IMR-90 (cell line): ENCODE measurements at regions not wholly inside any gene's neighbourhood (a gene's known extent, or its start where the extent isn't known, plus 50 kb on each side); places are given as distances from the start of the nearest gene placed in this dataset.

Experiments
- ATAC-seq: fragments of 200-7000 bp; cut with Tn5 transposase; 2 replicates; pipeline ENCODE4 v1.9.1; 2020; ENCODE audit warnings: low read depth, mild to moderate bottlenecking, moderate library complexity
- BruUV-seq: library from RNA; stranded (reverse); fragments of 400-500 nt; replicated peaks from 2 replicates; lab custom pipeline; 2021; lab: Mats Ljungman, UMichigan
- CTCF ChIA-PET: fragments of 300-600 bp; formaldehyde crosslinking; extraction: SDS; loops from one replicate; lab custom pipeline; 2021; ENCODE audit warnings: antibody characterized with exemption; lab: Yijun Ruan, JAX
- POLR2A ChIA-PET: fragments of 300-600 bp; sonication (Branson Sonifier 250); formaldehyde crosslinking; loops from one replicate; lab custom pipeline; 2022; ENCODE audit warnings: antibody characterized with exemption; ENCODE audit not compliant: unreplicated experiment; lab: Charles Lee
- DNase-seq: peaks from one replicate; pipeline ENCODE4 v3.0.0; 2013
- H2AFZ ChIP-seq: replicated peaks from 2 replicates; pipeline ENCODE3; 2013; ENCODE audit warnings: low read length, mild to moderate bottlenecking; ENCODE audit not compliant: poor library complexity
- H2AK5ac ChIP-seq: 2 replicates; pipeline ENCODE4 v1.6.1; 2013; ENCODE audit warnings: low read depth, low read length, inconsistent platforms
- H2AK9ac ChIP-seq: replicated peaks from 2 replicates; pipeline ENCODE3; 2013; ENCODE audit warnings: mild to moderate bottlenecking, low read depth, low read length, moderate library complexity; ENCODE audit not compliant: poor library complexity
- H2BK120ac ChIP-seq: 2 replicates; pipeline ENCODE4 v1.6.1; 2013; ENCODE audit warnings: low read depth, low read length, inconsistent platforms
- H2BK15ac ChIP-seq: 3 replicates; pipeline ENCODE4 v1.6.1; 2013; ENCODE audit warnings: low read depth, low read length, inconsistent platforms
- H2BK20ac ChIP-seq: 2 replicates; pipeline ENCODE4 v1.6.1; 2013; ENCODE audit warnings: low read depth, mild to moderate bottlenecking, inconsistent platforms, low read length, moderate library complexity
- H2BK5ac ChIP-seq: 2 replicates; pipeline ENCODE4 v1.6.1; 2013; ENCODE audit warnings: mild to moderate bottlenecking, low read depth, low read length, inconsistent platforms; ENCODE audit not compliant: poor library complexity, severe bottlenecking
- H3K14ac ChIP-seq: replicated peaks from 2 replicates; pipeline ENCODE4 v1.6.1; 2013; ENCODE audit warnings: low read depth, low read length, inconsistent platforms
- H3K18ac ChIP-seq: 2 replicates; pipeline ENCODE4 v1.6.1; 2013; ENCODE audit warnings: low read depth, low read length, control low read depth
- H3K23ac ChIP-seq: 2 replicates; pipeline ENCODE4 v1.6.1; 2013; ENCODE audit warnings: low read depth, low read length, inconsistent platforms
- H3K27ac ChIP-seq: 2 replicates; pipeline ENCODE4 v1.5.1; 2013; ENCODE audit warnings: mild to moderate bottlenecking, control low read depth, low read length; ENCODE audit not compliant: insufficient read depth
- H3K27me3 ChIP-seq: 2 replicates; pipeline ENCODE4 v1.6.1; 2013; ENCODE audit warnings: low read length; ENCODE audit not compliant: control insufficient read depth, insufficient read depth
- H3K36me3 ChIP-seq: 2 replicates; pipeline ENCODE4 v1.6.1; 2013; ENCODE audit warnings: low read length, mixed read lengths; ENCODE audit not compliant: control insufficient read depth, insufficient read depth
- H3K4ac ChIP-seq: 2 replicates; pipeline ENCODE4 v1.6.1; 2013; ENCODE audit warnings: low read depth, low read length, inconsistent platforms
- H3K4me1 ChIP-seq: 2 replicates; pipeline ENCODE4 v1.6.1; 2013; ENCODE audit warnings: low read length, mixed read lengths; ENCODE audit not compliant: control insufficient read depth, insufficient read depth
- H3K4me2 ChIP-seq: 2 replicates; pipeline ENCODE4 v1.6.1; 2013; ENCODE audit warnings: low read depth, mild to moderate bottlenecking, control low read depth, low read length, moderate library complexity
- H3K4me3 ChIP-seq: 2 replicates; pipeline ENCODE4 v1.5.1; 2013; ENCODE audit warnings: low read depth, mild to moderate bottlenecking, control low read depth, low read length, moderate library complexity; ENCODE audit not compliant: insufficient read depth
- H3K56ac ChIP-seq: 2 replicates; pipeline ENCODE4 v1.6.1; 2013; ENCODE audit warnings: low read length, inconsistent platforms; ENCODE audit not compliant: insufficient read depth; ENCODE audit errors: extremely low read depth
- H3K79me1 ChIP-seq, 2 experiments: 2 replicates each; pipeline ENCODE4 v1.6.1; 2013; ENCODE audit warnings: low read length in 2 of 2, inconsistent platforms in 1 of 2, low read depth in 1 of 2
- H3K9ac ChIP-seq: 2 replicates; pipeline ENCODE4 v1.6.1; 2013; ENCODE audit warnings: low read depth, low read length, control low read depth
- H3K9me1 ChIP-seq: 2 replicates; pipeline ENCODE4 v1.6.1; 2013; ENCODE audit warnings: low read length, inconsistent platforms; ENCODE audit not compliant: insufficient read depth
- H3K9me3 ChIP-seq: 2 replicates; pipeline ENCODE4 v1.6.1; 2013; ENCODE audit warnings: low read length; ENCODE audit not compliant: control insufficient read depth, insufficient read depth
- H4K20me1 ChIP-seq: 2 replicates; pipeline ENCODE4 v1.6.1; 2013; ENCODE audit warnings: low read length, inconsistent platforms; ENCODE audit not compliant: insufficient read depth
- H4K5ac ChIP-seq: 2 replicates; pipeline ENCODE4 v1.6.1; 2013; ENCODE audit warnings: mild to moderate bottlenecking, low read depth, low read length, control low read depth
- H4K8ac ChIP-seq, 2 experiments: 2 replicates each; pipeline ENCODE4 v1.6.1; 2013; ENCODE audit warnings: low read depth in 2 of 2, low read length in 2 of 2, control low read depth in 1 of 2, inconsistent platforms in 1 of 2
- H4K91ac ChIP-seq: 2 replicates; pipeline ENCODE4 v1.6.1; 2013; ENCODE audit warnings: low read depth, low read length, inconsistent platforms; ENCODE audit not compliant: insufficient read depth
- BHLHE40 ChIP-seq: fragments of 150-350 bp; IDR thresholded peaks from 2 replicates; pipeline ENCODE4 v1.6.1; 2016; ENCODE audit warnings: mild to moderate bottlenecking, low read depth, low read length
- CEBPB ChIP-seq: IDR thresholded peaks from 2 replicates; pipeline ENCODE4 v1.6.1; 2012; ENCODE audit warnings: low read depth, low read length, improper control_type of control experiment
- CHD1 ChIP-seq: IDR thresholded peaks from 2 replicates; pipeline ENCODE4 v1.6.1; 2012; ENCODE audit warnings: low read depth, low read length, improper control_type of control experiment
- FOS ChIP-seq: fragments of 150-350 bp; IDR thresholded peaks from 2 replicates; pipeline ENCODE4 v1.6.1; 2016; ENCODE audit warnings: low read depth, low read length
- MAFK ChIP-seq: IDR thresholded peaks from 2 replicates; pipeline ENCODE4 v1.6.1; 2012; ENCODE audit warnings: low read depth, low read length, improper control_type of control experiment
- MAZ ChIP-seq: IDR thresholded peaks from 2 replicates; pipeline ENCODE4 v1.6.1; 2012; ENCODE audit warnings: low read depth, mild to moderate bottlenecking, low read length, improper control_type of control experiment, moderate library complexity, borderline replicate concordance
- MXI1 ChIP-seq: IDR thresholded peaks from 2 replicates; pipeline ENCODE4 v1.6.1; 2012; ENCODE audit warnings: low read depth, mild to moderate bottlenecking, low read length, moderate library complexity, borderline replicate concordance
- NFE2L2 ChIP-seq: fragments of 150-350 bp; IDR thresholded peaks from 2 replicates; pipeline ENCODE4 v1.6.1; 2016; ENCODE audit warnings: low read depth, mild to moderate bottlenecking, low read length
- POLR2A ChIP-seq: IDR thresholded peaks from 2 replicates; pipeline ENCODE4 v1.6.1; 2012; ENCODE audit warnings: mild to moderate bottlenecking, low read depth, low read length
- RAD21 ChIP-seq: IDR thresholded peaks from 2 replicates; pipeline ENCODE4 v1.6.1; 2012; ENCODE audit warnings: low read length, improper control_type of control experiment
- RCOR1 ChIP-seq: IDR thresholded peaks from 2 replicates; pipeline ENCODE4 v1.6.1; 2012; ENCODE audit warnings: mild to moderate bottlenecking, low read length, improper control_type of control experiment; ENCODE audit not compliant: insufficient replicate concordance
- RFX5 ChIP-seq: IDR thresholded peaks from 2 replicates; pipeline ENCODE4 v1.8.0; 2012; ENCODE audit warnings: low read depth, mild to moderate bottlenecking, low read length, moderate library complexity
- SMC3 ChIP-seq: fragments of 150-350 bp; IDR thresholded peaks from 2 replicates; pipeline ENCODE4 v1.6.1; 2016; ENCODE audit warnings: low read depth, mild to moderate bottlenecking, antibody characterized with exemption, low read length, moderate library complexity
- WGBS, 2 experiments: methylation state at CpG; one replicate each; pipeline versions ENCODE4 v1.1.5 to v1.1.7; 2013; ENCODE audit warnings: missing lambda C conversion rate in 2 of 2; ENCODE audit not compliant: insufficient read length in 1 of 2; ENCODE audit errors: extremely low coverage in 2 of 2; 5-methylcytosine and 5-hydroxymethylcytosine counted together
- dilution Hi-C: fragments of 300-500 bp; cut with HindIII; formaldehyde crosslinking; loops from one replicate; pipeline ENCODE4 v1.14.3; 2018; ENCODE audit warnings: low sequenced_read_pairs; ENCODE audit not compliant: unreplicated experiment
- in situ Hi-C: fragments of 300-500 bp; cut with MboI; formaldehyde crosslinking; loops from 3 replicates; pipeline ENCODE4 v1.14.3; 2019; ENCODE audit warnings: low sequenced_read_pairs, inconsistent platforms, mixed read lengths
- intact Hi-C: fragments of 100-400 bp; cut with micrococcal nuclease; formaldehyde crosslinking; loops from 2 replicates; pipeline ENCODE4 v1.10.0; 2022
- TF ChIP-seq, protein P1 (sequence below): fragments of 150-350 bp; IDR thresholded peaks from 2 replicates; pipeline ENCODE4 v1.6.1; 2016; ENCODE audit warnings: low read depth, mild to moderate bottlenecking, low read length, moderate library complexity, borderline replicate concordance
- TF ChIP-seq, protein P2 (sequence below): conservative IDR thresholded peaks from 2 replicates; pipeline ENCODE4 v1.5.1; 2012; ENCODE audit warnings: mild to moderate bottlenecking, low read depth, low read length, improper control_type of control experiment
- TF ChIP-seq, protein P3 (sequence below): fragments of 150-350 bp; IDR thresholded peaks from 2 replicates; pipeline ENCODE4 v1.6.1; 2017; ENCODE audit warnings: mild to moderate bottlenecking, antibody characterized with exemption, low read length, low read depth

DNA sequence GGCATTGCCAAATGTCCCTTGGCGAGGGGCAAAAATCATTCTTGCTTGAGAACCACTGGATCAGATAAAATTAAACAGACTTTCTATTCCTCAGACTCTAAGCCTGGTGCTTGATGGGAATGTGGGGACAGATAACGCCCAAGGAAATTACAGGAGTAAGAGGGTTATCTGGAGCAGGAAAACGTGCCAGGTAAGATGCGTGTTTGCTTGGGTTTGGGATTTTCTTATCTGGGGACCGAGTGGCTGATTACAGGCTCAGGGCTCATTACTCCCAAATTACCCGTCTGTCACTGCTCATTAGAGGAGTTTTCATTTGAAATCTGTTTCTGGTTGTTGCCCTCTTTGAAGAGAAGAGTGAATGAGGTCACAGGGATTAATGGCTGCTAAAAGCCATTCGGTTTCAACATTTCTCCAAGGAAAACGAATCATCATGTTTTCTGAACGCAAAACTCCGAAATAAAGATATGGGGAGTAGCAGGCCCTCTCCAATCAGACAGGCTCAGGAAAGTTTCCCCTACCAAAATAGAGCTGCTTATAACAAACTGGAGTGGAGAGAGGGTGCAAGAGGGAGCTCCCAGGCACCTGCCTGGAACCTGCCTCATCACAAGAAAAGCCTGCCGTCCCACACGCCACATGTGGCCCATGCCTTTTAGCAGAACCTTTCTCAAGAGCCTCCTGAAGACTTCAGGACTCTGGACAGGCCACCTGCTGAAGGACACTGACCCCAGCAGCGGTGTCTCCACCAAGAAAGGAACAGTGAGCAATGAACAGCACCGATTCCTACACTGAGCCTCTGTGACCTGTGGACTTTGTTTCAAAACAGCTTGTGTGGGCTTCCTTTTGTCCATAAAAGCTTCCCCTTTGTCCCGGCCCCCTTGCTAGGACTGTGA lies 136.4 kb downstream of the ICE1 start:
- no peaks in the 10 kb centered on the region for H3K79me1 ChIP-seq
- no peaks in the 10 kb centered on the region for H3K36me3 ChIP-seq
- no peak overlapping the region for H3K9ac ChIP-seq
- in situ Hi-C loops, result no loop called here
- ChIA-PET POLR2A (no interaction called here), CTCF (no interaction called here)
- no TSS peak for BruUV-seq
- no peak for DNase-seq
- H3K9me3 ChIP-seq, result peaks cover 11% of the 10 kb centered on the region
- no peak overlapping the region for H2BK5ac ChIP-seq
- no peak overlapping the region for H2AK5ac ChIP-seq
- intact Hi-C loops, result no loop called here
- H3K4ac ChIP-seq, result no peak overlapping the region
- H3K27ac ChIP-seq, result no peak overlapping the region
- dilution Hi-C loops, result no loop called here
- H3K9me1 ChIP-seq, result no peaks in the 10 kb centered on the region
- H3K23ac ChIP-seq, result no peak overlapping the region
- no peak overlapping the region for H3K18ac ChIP-seq
- no peak overlapping the region for H4K8ac ChIP-seq
- H3K4me1 ChIP-seq, result no peaks in the 10 kb centered on the region
- no peak overlapping the region for H2AK9ac ChIP-seq
- H2BK20ac ChIP-seq, result no peak overlapping the region
- no peak overlapping the region for H3K4me3 ChIP-seq
- no peak overlapping the region for H3K56ac ChIP-seq
- no peaks in the 10 kb centered on the region for H3K27me3 ChIP-seq
- H3K4me2 ChIP-seq, result no peak overlapping the region
- ATAC-seq, result no peak
- WGBS, 2 experiments, result no CpG with 5 or more reads among the region's 15 CpGs
- H3K14ac ChIP-seq, result no peak overlapping the region
- no peak overlapping the region for H2AFZ ChIP-seq
- H2BK15ac ChIP-seq, result no peak overlapping the region
- H2BK120ac ChIP-seq, result no peak overlapping the region
- H4K20me1 ChIP-seq, result no peaks in the 10 kb centered on the region
- TF ChIP-seq, protein P1, sequence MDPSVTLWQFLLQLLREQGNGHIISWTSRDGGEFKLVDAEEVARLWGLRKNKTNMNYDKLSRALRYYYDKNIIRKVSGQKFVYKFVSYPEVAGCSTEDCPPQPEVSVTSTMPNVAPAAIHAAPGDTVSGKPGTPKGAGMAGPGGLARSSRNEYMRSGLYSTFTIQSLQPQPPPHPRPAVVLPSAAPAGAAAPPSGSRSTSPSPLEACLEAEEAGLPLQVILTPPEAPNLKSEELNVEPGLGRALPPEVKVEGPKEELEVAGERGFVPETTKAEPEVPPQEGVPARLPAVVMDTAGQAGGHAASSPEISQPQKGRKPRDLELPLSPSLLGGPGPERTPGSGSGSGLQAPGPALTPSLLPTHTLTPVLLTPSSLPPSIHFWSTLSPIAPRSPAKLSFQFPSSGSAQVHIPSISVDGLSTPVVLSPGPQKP, result no peak
- no peak for TF ChIP-seq NFE2L2
- no peak for TF ChIP-seq CEBPB
- no peak for TF ChIP-seq FOS
- TF ChIP-seq, protein P2, sequence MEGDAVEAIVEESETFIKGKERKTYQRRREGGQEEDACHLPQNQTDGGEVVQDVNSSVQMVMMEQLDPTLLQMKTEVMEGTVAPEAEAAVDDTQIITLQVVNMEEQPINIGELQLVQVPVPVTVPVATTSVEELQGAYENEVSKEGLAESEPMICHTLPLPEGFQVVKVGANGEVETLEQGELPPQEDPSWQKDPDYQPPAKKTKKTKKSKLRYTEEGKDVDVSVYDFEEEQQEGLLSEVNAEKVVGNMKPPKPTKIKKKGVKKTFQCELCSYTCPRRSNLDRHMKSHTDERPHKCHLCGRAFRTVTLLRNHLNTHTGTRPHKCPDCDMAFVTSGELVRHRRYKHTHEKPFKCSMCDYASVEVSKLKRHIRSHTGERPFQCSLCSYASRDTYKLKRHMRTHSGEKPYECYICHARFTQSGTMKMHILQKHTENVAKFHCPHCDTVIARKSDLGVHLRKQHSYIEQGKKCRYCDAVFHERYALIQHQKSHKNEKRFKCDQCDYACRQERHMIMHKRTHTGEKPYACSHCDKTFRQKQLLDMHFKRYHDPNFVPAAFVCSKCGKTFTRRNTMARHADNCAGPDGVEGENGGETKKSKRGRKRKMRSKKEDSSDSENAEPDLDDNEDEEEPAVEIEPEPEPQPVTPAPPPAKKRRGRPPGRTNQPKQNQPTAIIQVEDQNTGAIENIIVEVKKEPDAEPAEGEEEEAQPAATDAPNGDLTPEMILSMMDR, result no peak
- TF ChIP-seq RCOR1, result no peak
- TF ChIP-seq, protein P3, sequence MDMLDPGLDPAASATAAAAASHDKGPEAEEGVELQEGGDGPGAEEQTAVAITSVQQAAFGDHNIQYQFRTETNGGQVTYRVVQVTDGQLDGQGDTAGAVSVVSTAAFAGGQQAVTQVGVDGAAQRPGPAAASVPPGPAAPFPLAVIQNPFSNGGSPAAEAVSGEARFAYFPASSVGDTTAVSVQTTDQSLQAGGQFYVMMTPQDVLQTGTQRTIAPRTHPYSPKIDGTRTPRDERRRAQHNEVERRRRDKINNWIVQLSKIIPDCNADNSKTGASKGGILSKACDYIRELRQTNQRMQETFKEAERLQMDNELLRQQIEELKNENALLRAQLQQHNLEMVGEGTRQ, result no peak
- no peak for TF ChIP-seq MAFK
- no peak for TF ChIP-seq POLR2A
- TF ChIP-seq MXI1, result no peak
- TF ChIP-seq MAZ, result no peak
- no peak for TF ChIP-seq CHD1
- no peak for TF ChIP-seq SMC3
- TF ChIP-seq RAD21, result no peak
- no peak for TF ChIP-seq BHLHE40
- no peak for TF ChIP-seq RFX5
- H4K5ac ChIP-seq, result no peak overlapping the region
- no peak overlapping the region for H4K91ac ChIP-seq
